GM12878 (cell line): ENCODE measurements at regions not wholly inside any gene's neighbourhood (a gene's known extent, or its start where the extent isn't known, plus 50 kb on each side); places are given as distances from the start of the nearest gene placed in this dataset.

Source experiments
- ATAC-seq: fragments of 200-7000 bp; cut with Tn5 transposase; 3 replicates; pipeline ENCODE4 v1.9.1; 2020; ENCODE audit warnings: mild to moderate bottlenecking, moderate library complexity
- BruUV-seq: library from RNA; stranded (reverse); fragments of 400-500 nt; replicated peaks from 2 replicates; lab custom pipeline; 2021; lab: Mats Ljungman, UMichigan
- CTCF ChIA-PET: fragments of 300-600 bp; sonication (Branson Sonifier 250); formaldehyde crosslinking; extraction: SDS; loops from one replicate; lab custom pipeline; 2021; ENCODE audit warnings: inconsistent platforms; lab: Yijun Ruan, JAX
- POLR2A ChIA-PET: fragments of 350-600 bp; formaldehyde crosslinking; extraction: SDS; loops from one replicate; lab custom pipeline; 2021; ENCODE audit warnings: inconsistent platforms; lab: Charles Lee
- RAD21 ChIA-PET: fragments of 300-600 bp; sonication (Branson Sonifier 250); formaldehyde crosslinking; loops from one replicate; lab custom pipeline; 2023; ENCODE audit warnings: antibody characterized with exemption; ENCODE audit not compliant: unreplicated experiment; lab: Charles Lee
- SMC1A ChIA-PET: fragments of 300-600 bp; sonication (Branson Sonifier 250); formaldehyde crosslinking; loops from one replicate; lab custom pipeline; 2023; ENCODE audit not compliant: unreplicated experiment, uncharacterized antibody; lab: Charles Lee
- DNase-seq: peaks from one replicate; pipeline ENCODE4 v3.0.0-alpha.2; 2011; ENCODE audit warnings: low read depth, low spot score
- FAIRE-seq: peaks from 3 replicates; lab custom pipeline; 2011; peaks lifted over from hg19 to GRCh38; lab: Jason Lieb, UNC
- H2AFZ ChIP-seq: 2 replicates; pipeline ENCODE4 v1.6.0; 2011; ENCODE audit warnings: low read depth, low read length, control low read depth; ENCODE audit not compliant: control insufficient read depth
- H3K27ac ChIP-seq: 2 replicates; pipeline ENCODE4 v1.5.1; 2011; ENCODE audit warnings: control low read depth; ENCODE audit not compliant: control insufficient read depth, insufficient read depth
- H3K27me3 ChIP-seq, 2 experiments: replicated peaks in 1 of 2; 2 replicates each; pipeline versions ENCODE4 v1.6.0 to v1.6.1; 2011; ENCODE audit warnings: low read length in 1 of 2; ENCODE audit not compliant: control insufficient read depth in 2 of 2, insufficient read depth in 2 of 2
- H3K36me3 ChIP-seq, 2 experiments: 2 replicates each; pipeline ENCODE4 v1.5.1; 2011; ENCODE audit warnings: low read length in 1 of 2; ENCODE audit not compliant: control insufficient read depth in 2 of 2, insufficient read depth in 2 of 2
- H3K4me1 ChIP-seq: 2 replicates; pipeline ENCODE4 v1.6.1; 2011; ENCODE audit warnings: mild to moderate bottlenecking, low read length, moderate library complexity, mixed read lengths; ENCODE audit not compliant: control insufficient read depth, insufficient read depth
- H3K4me2 ChIP-seq: 2 replicates; pipeline ENCODE4 v1.6.0; 2011; ENCODE audit warnings: control low read depth; ENCODE audit not compliant: control insufficient read depth, insufficient read depth
- H3K4me3 ChIP-seq: fragments of 200-600 bp; sonication (generic); 2 replicates; pipeline ENCODE4 v1.5.1; 2016
- H3K79me2 ChIP-seq: 2 replicates; pipeline ENCODE4 v1.6.0; 2011; ENCODE audit warnings: low read length; ENCODE audit not compliant: control insufficient read depth, insufficient read depth
- H3K9ac ChIP-seq: 2 replicates; pipeline ENCODE4 v1.8.0; 2011; ENCODE audit warnings: low read length, control low read depth, mixed read lengths; ENCODE audit not compliant: control insufficient read depth, insufficient read depth
- H3K9me3 ChIP-seq: replicated peaks from 3 replicates; pipeline ENCODE4 v1.5.1; 2011; ENCODE audit warnings: mild to moderate bottlenecking, low read length; ENCODE audit not compliant: control insufficient read depth, insufficient read depth
- H4K20me1 ChIP-seq: 2 replicates; pipeline ENCODE4 v1.6.0; 2011; ENCODE audit not compliant: control insufficient read depth, insufficient read depth
- HDAC6 ChIP-seq: fragments of 200-600 bp; sonication (generic); IDR thresholded peaks from one replicate; pipeline ENCODE4 v1.8.0; 2017; ENCODE audit warnings: antibody characterized with exemption; ENCODE audit not compliant: unreplicated experiment
- MYC ChIP-seq: IDR thresholded peaks from 2 replicates; pipeline ENCODE4 v1.6.1; 2011; ENCODE audit warnings: mild to moderate bottlenecking, low read length, moderate library complexity, inconsistent platforms; ENCODE audit not compliant: insufficient read depth, insufficient replicate concordance, insufficient read length, severe bottlenecking
- NFYA ChIP-seq: IDR thresholded peaks from 2 replicates; pipeline ENCODE4 v1.6.1; 2011; ENCODE audit warnings: low read depth, mild to moderate bottlenecking, low read length, improper control_type of control experiment, borderline replicate concordance
- RBBP5 ChIP-seq: fragments of 200-600 bp; sonication (generic); conservative IDR thresholded peaks from 2 replicates; pipeline ENCODE4 v1.6.1; 2016
- SP1 ChIP-seq: IDR thresholded peaks from one replicate; pipeline ENCODE4 v1.6.1; 2011; ENCODE audit warnings: low read depth, low read length
- SPI1 ChIP-seq: IDR thresholded peaks from 2 replicates; pipeline ENCODE4 v1.6.1; 2011; ENCODE audit warnings: low read depth, mild to moderate bottlenecking, low read length, moderate library complexity, borderline replicate concordance; ENCODE audit not compliant: insufficient read depth
- TCF7 ChIP-seq: IDR thresholded peaks from 2 replicates; pipeline ENCODE4 v1.6.1; 2014; ENCODE audit warnings: antibody characterized with exemption, borderline replicate concordance
- WRNIP1 ChIP-seq: IDR thresholded peaks from 2 replicates; pipeline ENCODE4 v1.6.1; 2011; ENCODE audit warnings: low read depth, low read length, improper control_type of control experiment, borderline replicate concordance
- ZNF207 ChIP-seq: fragments of 450-650 bp; IDR thresholded peaks from 2 replicates; pipeline ENCODE4 v1.6.1; 2014; ENCODE audit warnings: antibody characterized with exemption, mild to moderate bottlenecking, borderline replicate concordance
- ZSCAN29 ChIP-seq: fragments of 450-650 bp; IDR thresholded peaks from 2 replicates; pipeline ENCODE4 v1.6.1; 2017; ENCODE audit warnings: mild to moderate bottlenecking, moderate library complexity
- WGBS: methylation state at CpG from one replicate; pipeline ENCODE4 v1.1.6; 2016; ENCODE audit warnings: low lambda C conversion rate; ENCODE audit not compliant: insufficient replicate concordance, insufficient coverage; ENCODE audit errors: missing lambda C conversion rate; 5-methylcytosine and 5-hydroxymethylcytosine counted together
- in situ Hi-C: fragments of 300-500 bp; cut with MboI; formaldehyde crosslinking; loops from 9 replicates; pipeline ENCODE4 v1.14.3; 2018; ENCODE audit warnings: mixed read lengths
- intact Hi-C: fragments of 100-400 bp; cut with micrococcal nuclease; formaldehyde crosslinking; loops from one replicate; pipeline ENCODE4 v1.14.2; 2022; ENCODE audit not compliant: unreplicated experiment
- TF ChIP-seq, protein P1 (sequence below): fragments of 450-650 bp; formaldehyde crosslinking; IDR thresholded peaks from 2 replicates; pipeline ENCODE4 v1.4.0; 2022; ENCODE audit warnings: mild to moderate bottlenecking, moderate library complexity
- TF ChIP-seq, protein P2 (sequence below): fragments of 450-650 bp; IDR thresholded peaks from 2 replicates; pipeline ENCODE4 v1.6.1; 2014; ENCODE audit warnings: mild to moderate bottlenecking

DNA sequence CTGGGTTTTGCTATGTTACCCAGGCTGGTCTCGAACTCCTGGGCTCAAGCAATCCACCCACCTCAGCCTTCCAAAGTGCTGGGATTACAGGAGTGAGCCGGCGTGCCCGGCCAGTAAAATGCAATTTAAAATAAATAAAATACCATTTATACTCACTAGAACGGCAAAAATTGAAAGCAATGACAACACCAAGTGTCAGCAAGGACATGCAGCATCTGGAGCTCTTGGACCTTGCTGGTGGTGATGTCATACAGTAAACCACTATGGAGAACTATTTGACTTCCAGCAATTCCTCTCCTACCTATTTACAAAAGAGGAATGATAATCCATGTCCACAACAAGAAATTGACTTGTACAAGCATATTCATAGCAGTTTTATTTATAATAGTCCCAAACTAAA, 105.7 kb upstream of the PHACTR1 start:
- ChIA-PET RAD21 (interaction anchor here (1.0 to 2.1 kb wide), 3 partner anchors 239 to 321 kb away, joined by 3 to 9 read pairs (median 4); partner anchors contain the start of gene EDN1), CTCF (interaction anchor here (0.8 to 12.4 kb wide), 5 partner anchors 8 to 319 kb away, joined by 3 to 403 read pairs (median 4); partner anchors contain the start of gene EDN1)
- no peak overlapping the region for H3K4me2 ChIP-seq
- H3K4me3 ChIP-seq = no peak overlapping the region
- FAIRE-seq (no peak), ATAC-seq (no peak), DNase-seq (no peak)
- H4K20me1 ChIP-seq = no peaks in the 10 kb centered on the region
- H3K79me2 ChIP-seq = no peaks in the 10 kb centered on the region
- no peaks in the 10 kb centered on the region for H3K36me3 ChIP-seq
- intact Hi-C loops = no loop called here
- H3K4me1 ChIP-seq = peaks cover 33% of the 10 kb centered on the region
- no peak overlapping the region for H3K27ac ChIP-seq
- 85% methylated on average over 5 of the region's 5 CpGs for WGBS
- BruUV-seq = no TSS peak
- no peaks in the 10 kb centered on the region for H3K9me3 ChIP-seq
- no peak overlapping the region for H3K9ac ChIP-seq
- TF ChIP-seq TCF7 = no peak
- no peak for TF ChIP-seq HDAC6
- no peak for TF ChIP-seq NFYA
- no peak for TF ChIP-seq WRNIP1
- TF ChIP-seq, all 136 proteins: peak for 0
- in situ Hi-C loops = no loop called here
- ChIA-PET SMC1A (interaction anchor here (0.9 to 11.1 kb wide), 4 partner anchors 17 to 318 kb away, joined by 3 to 382 read pairs (median 90); partner anchors contain the start of gene EDN1), POLR2A (interaction anchor here (0.6 kb wide), 1 partner anchor 26 kb away, joined by 4 read pairs; no protein-coding TSS in a partner anchor)
- no peak overlapping the region for H2AFZ ChIP-seq
- H3K27me3 ChIP-seq = no peaks in the 10 kb centered on the region

DNA sequence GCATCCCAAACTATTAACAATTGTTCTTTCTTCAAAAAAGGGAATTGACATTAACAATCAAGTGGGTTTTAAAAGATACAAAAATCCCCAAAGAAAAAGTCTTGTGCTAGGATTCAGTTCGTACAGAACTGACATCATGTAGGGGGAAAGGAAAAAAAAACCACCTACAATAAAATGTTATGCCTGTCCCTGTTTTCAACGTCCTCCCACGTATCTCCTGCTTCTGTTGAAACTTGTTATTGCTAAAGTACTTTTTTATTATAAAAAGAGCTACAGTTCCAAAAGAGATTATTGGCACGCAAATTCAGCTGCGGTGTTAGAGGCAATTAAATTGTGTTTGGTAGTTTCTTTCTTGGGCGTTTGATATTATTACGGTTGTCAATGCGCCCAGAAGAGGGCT, 102.8 kb upstream of the PHACTR1 start:
- Histone ChIP-seq H3K9ac (no peak overlapping the region), H3K4me2 (no peak overlapping the region), H3K36me3 (no peaks in the 10 kb centered on the region), H3K4me3 (no peak overlapping the region), H2AFZ (no peak overlapping the region), H4K20me1 (no peaks in the 10 kb centered on the region), H3K79me2 (no peaks in the 10 kb centered on the region), H3K27me3 (no peaks in the 10 kb centered on the region), H3K9me3 (no peaks in the 10 kb centered on the region), H3K27ac (no peak overlapping the region), H3K4me1 (peaks cover 11% of the 10 kb centered on the region)
- DNase-seq = no peak
- ChIA-PET SMC1A (interaction anchor here (0.8 to 1.0 kb wide), 2 partner anchors 9 to 251 kb away, joined by 3 read pairs; no protein-coding TSS in a partner anchor), POLR2A (no interaction called here), RAD21 (interaction anchor here (1.2 kb wide), 1 partner anchor 9 kb away, joined by 4 read pairs; no protein-coding TSS in a partner anchor), CTCF (no interaction called here)
- intact Hi-C loops = no loop called here
- FAIRE-seq = no peak
- in situ Hi-C loops = no loop called here
- WGBS = 65% methylated on average over 8 of the region's 8 CpGs
- BruUV-seq = no TSS peak
- ATAC-seq = no peak
- TF ChIP-seq ZNF207 = no peak
- TF ChIP-seq SP1 = no peak
- TF ChIP-seq RBBP5 = no peak
- TF ChIP-seq, protein P1, sequence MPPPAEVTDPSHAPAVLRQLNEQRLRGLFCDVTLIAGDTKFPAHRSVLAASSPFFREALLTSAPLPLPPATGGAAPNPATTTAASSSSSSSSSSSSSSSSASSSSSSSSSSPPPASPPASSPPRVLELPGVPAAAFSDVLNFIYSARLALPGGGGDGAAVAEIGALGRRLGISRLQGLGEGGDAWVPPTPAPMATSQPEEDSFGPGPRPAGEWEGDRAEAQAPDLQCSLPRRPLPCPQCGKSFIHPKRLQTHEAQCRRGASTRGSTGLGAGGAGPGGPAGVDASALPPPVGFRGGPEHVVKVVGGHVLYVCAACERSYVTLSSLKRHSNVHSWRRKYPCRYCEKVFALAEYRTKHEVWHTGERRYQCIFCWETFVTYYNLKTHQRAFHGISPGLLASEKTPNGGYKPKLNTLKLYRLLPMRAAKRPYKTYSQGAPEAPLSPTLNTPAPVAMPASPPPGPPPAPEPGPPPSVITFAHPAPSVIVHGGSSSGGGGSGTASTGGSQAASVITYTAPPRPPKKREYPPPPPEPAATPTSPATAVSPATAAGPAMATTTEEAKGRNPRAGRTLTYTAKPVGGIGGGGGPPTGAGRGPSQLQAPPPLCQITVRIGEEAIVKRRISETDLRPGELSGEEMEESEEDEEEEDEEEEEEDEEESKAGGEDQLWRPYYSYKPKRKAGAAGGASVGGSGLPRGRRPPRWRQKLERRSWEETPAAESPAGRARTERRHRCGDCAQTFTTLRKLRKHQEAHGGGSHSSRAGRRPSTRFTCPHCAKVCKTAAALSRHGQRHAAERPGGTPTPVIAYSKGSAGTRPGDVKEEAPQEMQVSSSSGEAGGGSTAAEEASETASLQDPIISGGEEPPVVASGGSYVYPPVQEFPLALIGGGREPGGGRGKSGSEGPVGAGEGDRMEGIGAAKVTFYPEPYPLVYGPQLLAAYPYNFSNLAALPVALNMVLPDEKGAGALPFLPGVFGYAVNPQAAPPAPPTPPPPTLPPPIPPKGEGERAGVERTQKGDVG (CRISPR knock-in tag) = no peak
- no peak for TF ChIP-seq SPI1
- no peak for TF ChIP-seq MYC
- TF ChIP-seq, protein P2, sequence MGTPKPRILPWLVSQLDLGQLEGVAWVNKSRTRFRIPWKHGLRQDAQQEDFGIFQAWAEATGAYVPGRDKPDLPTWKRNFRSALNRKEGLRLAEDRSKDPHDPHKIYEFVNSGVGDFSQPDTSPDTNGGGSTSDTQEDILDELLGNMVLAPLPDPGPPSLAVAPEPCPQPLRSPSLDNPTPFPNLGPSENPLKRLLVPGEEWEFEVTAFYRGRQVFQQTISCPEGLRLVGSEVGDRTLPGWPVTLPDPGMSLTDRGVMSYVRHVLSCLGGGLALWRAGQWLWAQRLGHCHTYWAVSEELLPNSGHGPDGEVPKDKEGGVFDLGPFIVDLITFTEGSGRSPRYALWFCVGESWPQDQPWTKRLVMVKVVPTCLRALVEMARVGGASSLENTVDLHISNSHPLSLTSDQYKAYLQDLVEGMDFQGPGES = no peak
- no peak for TF ChIP-seq ZSCAN29
